ENCODE measurements at regions not wholly inside any gene's neighbourhood (a gene's known extent, or its start where the extent isn't known, plus 50 kb on each side); places are given as distances from the start of the nearest gene placed in this dataset.
"Not testable (repeated sequence)": the region's sequence is repeated elsewhere in the genome, so short reads cannot be mapped to it uniquely, and the experiment has no call there.

- TF ChIP-seq CTCF (IDR thresholded peaks at IDR 0.05; ENCODE audit: extremely low read depth, missing control alignments): no peak
- no peak for DNase-seq (ENCODE audit: low spot score)
These were observed 434.2 kb downstream of the RWDD3 start for GRCh38 chr1:95668165-95668564.

- not testable (repeated sequence) for DNase-seq (ENCODE audit: low spot score)
These were observed 435.6 kb downstream of the RWDD3 start for GRCh38 chr1:95669638-95670037.

DNA sequence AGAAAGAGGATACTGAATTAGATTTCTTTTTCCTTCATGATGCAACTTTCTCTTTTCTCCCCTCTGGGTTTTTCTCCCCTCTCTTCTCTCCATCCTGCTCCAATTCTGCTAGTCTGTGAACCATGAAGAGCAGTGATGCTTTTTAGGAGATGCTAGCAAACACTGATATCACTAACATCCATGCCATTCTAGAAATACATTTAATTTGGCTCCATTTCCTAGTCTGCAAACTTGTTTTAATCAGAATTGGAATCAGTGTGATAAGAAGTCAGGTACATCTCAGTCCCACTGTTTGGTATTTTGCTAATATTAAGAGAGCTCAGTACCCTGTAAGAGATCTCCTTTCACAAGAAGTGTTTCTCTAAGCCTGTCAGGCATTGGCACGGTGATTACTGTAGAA is 437.1 kb downstream of the RWDD3 start:
- TF ChIP-seq CTCF (IDR thresholded peaks at IDR 0.05; ENCODE audit: extremely low read depth, missing control alignments): no peak
- DNase-seq (ENCODE audit: low spot score): no peak

GRCh38 chr1:95679262-95679661 is 445.3 kb downstream of the RWDD3 start:
- no peak for DNase-seq (ENCODE audit: low spot score)
- TF ChIP-seq CTCF (IDR thresholded peaks at IDR 0.05; ENCODE audit: extremely low read depth, missing control alignments): no peak

- TF ChIP-seq CTCF (IDR thresholded peaks at IDR 0.05; ENCODE audit: extremely low read depth, missing control alignments): no peak
- DNase-seq (ENCODE audit: low spot score): no peak
These were observed 451.1 kb downstream of the RWDD3 start for GRCh38 chr1:95685081-95685480.

DNA sequence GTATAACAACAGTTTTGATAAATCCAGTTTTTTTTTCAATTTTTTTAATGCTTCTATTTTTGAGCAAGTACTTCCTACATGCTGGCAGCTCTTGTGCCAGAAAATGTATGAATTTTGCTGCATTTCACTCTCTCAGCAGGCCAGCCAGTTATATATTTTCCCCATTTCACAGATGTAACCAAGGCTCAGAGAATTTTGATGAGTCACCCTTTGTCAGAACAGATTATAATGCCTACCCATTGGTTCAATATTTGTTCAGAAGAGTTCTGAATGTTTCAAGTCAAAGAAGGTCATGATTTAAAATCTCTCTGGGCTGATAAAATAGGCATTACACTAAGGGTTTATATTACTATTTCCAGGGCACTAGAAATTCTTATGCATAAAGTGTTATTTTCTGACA is 452.2 kb downstream of the RWDD3 start:
- DNase-seq (ENCODE audit: low spot score): no peak
- no peak for TF ChIP-seq CTCF (IDR thresholded peaks at IDR 0.05; ENCODE audit: extremely low read depth, missing control alignments)

GRCh38 chr1:95699149-95699953 is 465.3 kb downstream of the RWDD3 start:
- no peak for TF ChIP-seq CTCF (IDR thresholded peaks at IDR 0.05; ENCODE audit: extremely low read depth, missing control alignments)
- no peak for DNase-seq (ENCODE audit: low spot score)

Data from GM20000 (cell line).